ENCODE measurements at regions not wholly inside any gene's neighbourhood (a gene's known extent, or its start where the extent isn't known, plus 50 kb on each side); places are given as distances from the start of the nearest gene placed in this dataset.

- Histone ChIP-seq H3K4me3 (ENCODE audit: low read length) (no peak overlapping the region), H3K36me3 (ENCODE audit: insufficient read depth, low read depth, low read length) (no peaks in the 10 kb centered on the region), H3K27me3 (ENCODE audit: insufficient read depth, low read length) (peaks cover 40% of the 10 kb centered on the region), H3K4me1 (ENCODE audit: insufficient read depth, low read length) (no peaks in the 10 kb centered on the region), H3K9me3 (ENCODE audit: insufficient read depth, low read depth, low read length) (no peaks in the 10 kb centered on the region), H3K9ac (ENCODE audit: low read depth, low read length) (no peak overlapping the region), H3K27ac (ENCODE audit: low read length) (no peak overlapping the region)
Measured at GRCh38 chr9:17900606-17901005, 321.7 kb downstream of the SH3GL2 start.

GRCh38 chr9:17905366-17905765 is 326.5 kb downstream of the SH3GL2 start:
- Histone ChIP-seq H3K9ac (ENCODE audit: low read depth, low read length) (no peak overlapping the region), H3K27ac (ENCODE audit: low read length) (no peak overlapping the region), H3K27me3 (ENCODE audit: insufficient read depth, low read length) (peaks cover 71% of the 10 kb centered on the region), H3K9me3 (ENCODE audit: insufficient read depth, low read depth, low read length) (no peaks in the 10 kb centered on the region), H3K4me3 (ENCODE audit: low read length) (peak overlapping the region; percentile 77), H3K36me3 (ENCODE audit: insufficient read depth, low read depth, low read length) (no peaks in the 10 kb centered on the region), H3K4me1 (ENCODE audit: insufficient read depth, low read length) (no peaks in the 10 kb centered on the region)

GRCh38 chr9:17905781-17906175 is 326.9 kb downstream of the SH3GL2 start:
- H3K9ac ChIP-seq (ENCODE audit: low read depth, low read length): no peak overlapping the region
- no peaks in the 10 kb centered on the region for H3K9me3 ChIP-seq (ENCODE audit: insufficient read depth, low read depth, low read length)
- no peaks in the 10 kb centered on the region for H3K4me1 ChIP-seq (ENCODE audit: insufficient read depth, low read length)
- peaks cover 71% of the 10 kb centered on the region for H3K27me3 ChIP-seq (ENCODE audit: insufficient read depth, low read length)
- peak overlapping the region; percentile 77 for H3K4me3 ChIP-seq (ENCODE audit: low read length)
- H3K27ac ChIP-seq (ENCODE audit: low read length): no peak overlapping the region
- no peaks in the 10 kb centered on the region for H3K36me3 ChIP-seq (ENCODE audit: insufficient read depth, low read depth, low read length)

- H3K27me3 ChIP-seq (ENCODE audit: insufficient read depth, low read length): peaks cover 71% of the 10 kb centered on the region
- peak overlapping the region; percentile 77 for H3K4me3 ChIP-seq (ENCODE audit: low read length)
- no peak overlapping the region for H3K9ac ChIP-seq (ENCODE audit: low read depth, low read length)
Measured at GRCh38 chr9:17906176-17906840, 327.4 kb downstream of the SH3GL2 start.

GRCh38 chr9:17906841-17907778 is 328.2 kb downstream of the SH3GL2 start:
- H3K36me3 ChIP-seq (ENCODE audit: insufficient read depth, low read depth, low read length): no peaks in the 10 kb centered on the region
- H3K27ac ChIP-seq (ENCODE audit: low read length): no peak overlapping the region
- no peaks in the 10 kb centered on the region for H3K9me3 ChIP-seq (ENCODE audit: insufficient read depth, low read depth, low read length)
- H3K4me3 ChIP-seq (ENCODE audit: low read length): peak overlapping the region; percentile 77
- peaks cover 66% of the 10 kb centered on the region for H3K27me3 ChIP-seq (ENCODE audit: insufficient read depth, low read length)
- H3K4me1 ChIP-seq (ENCODE audit: insufficient read depth, low read length): no peaks in the 10 kb centered on the region
- H3K9ac ChIP-seq (ENCODE audit: low read depth, low read length): no peak overlapping the region

More at GRCh38 chr9:17906176-17906840, 327.4 kb downstream of the SH3GL2 start:
- Histone ChIP-seq H3K27ac (ENCODE audit: low read length) (no peak overlapping the region), H3K36me3 (ENCODE audit: insufficient read depth, low read depth, low read length) (no peaks in the 10 kb centered on the region), H3K4me1 (ENCODE audit: insufficient read depth, low read length) (no peaks in the 10 kb centered on the region), H3K9me3 (ENCODE audit: insufficient read depth, low read depth, low read length) (no peaks in the 10 kb centered on the region)

- H3K36me3 ChIP-seq (ENCODE audit: insufficient read depth, low read depth, low read length): no peaks in the 10 kb centered on the region
- no peak overlapping the region; the same call in 1 of the 2 replicates for H3K4me3 ChIP-seq (ENCODE audit: low read length)
- no peak overlapping the region for H3K9ac ChIP-seq (ENCODE audit: low read depth, low read length)
- peaks cover 58% of the 10 kb centered on the region for H3K27me3 ChIP-seq (ENCODE audit: insufficient read depth, low read length)
- H3K27ac ChIP-seq (ENCODE audit: low read length): no peak overlapping the region
- no peaks in the 10 kb centered on the region for H3K9me3 ChIP-seq (ENCODE audit: insufficient read depth, low read depth, low read length)
- no peaks in the 10 kb centered on the region for H3K4me1 ChIP-seq (ENCODE audit: insufficient read depth, low read length)
Measured at GRCh38 chr9:17907779-17908508, 329.1 kb downstream of the SH3GL2 start.

GRCh38 chr9:17926246-17926645 is 347.4 kb downstream of the SH3GL2 start:
- Histone ChIP-seq H3K4me3 (ENCODE audit: low read length) (no peak overlapping the region), H3K27ac (ENCODE audit: low read length) (no peak overlapping the region), H3K9ac (ENCODE audit: low read depth, low read length) (no peak overlapping the region), H3K9me3 (ENCODE audit: insufficient read depth, low read depth, low read length) (no peaks in the 10 kb centered on the region), H3K36me3 (ENCODE audit: insufficient read depth, low read depth, low read length) (no peaks in the 10 kb centered on the region), H3K27me3 (ENCODE audit: insufficient read depth, low read length) (no peaks in the 10 kb centered on the region), H3K4me1 (ENCODE audit: insufficient read depth, low read length) (peaks cover 10% of the 10 kb centered on the region; the same call in 1 of the 2 replicates)

GRCh38 chr9:17927616-17928015 is 348.8 kb downstream of the SH3GL2 start:
- Histone ChIP-seq H3K27me3 (ENCODE audit: insufficient read depth, low read length) (no peaks in the 10 kb centered on the region), H3K4me3 (ENCODE audit: low read length) (no peak overlapping the region), H3K4me1 (ENCODE audit: insufficient read depth, low read length) (peaks cover 19% of the 10 kb centered on the region), H3K9ac (ENCODE audit: low read depth, low read length) (no peak overlapping the region), H3K36me3 (ENCODE audit: insufficient read depth, low read depth, low read length) (no peaks in the 10 kb centered on the region), H3K27ac (ENCODE audit: low read length) (no peak overlapping the region), H3K9me3 (ENCODE audit: insufficient read depth, low read depth, low read length) (no peaks in the 10 kb centered on the region)

- Histone ChIP-seq H3K27ac (ENCODE audit: low read length) (no peak overlapping the region), H3K4me3 (ENCODE audit: low read length) (no peak overlapping the region), H3K9me3 (ENCODE audit: insufficient read depth, low read depth, low read length) (no peaks in the 10 kb centered on the region), H3K9ac (ENCODE audit: low read depth, low read length) (no peak overlapping the region), H3K4me1 (ENCODE audit: insufficient read depth, low read length) (peaks cover 19% of the 10 kb centered on the region), H3K36me3 (ENCODE audit: insufficient read depth, low read depth, low read length) (no peaks in the 10 kb centered on the region), H3K27me3 (ENCODE audit: insufficient read depth, low read length) (no peaks in the 10 kb centered on the region)
Measured at GRCh38 chr9:17928228-17928627, 349.4 kb downstream of the SH3GL2 start.

GRCh38 chr9:17928768-17929167 is 349.9 kb downstream of the SH3GL2 start:
- H3K36me3 ChIP-seq (ENCODE audit: insufficient read depth, low read depth, low read length): no peaks in the 10 kb centered on the region
- H3K9me3 ChIP-seq (ENCODE audit: insufficient read depth, low read depth, low read length): no peaks in the 10 kb centered on the region
- no peak overlapping the region for H3K4me3 ChIP-seq (ENCODE audit: low read length)
- no peak overlapping the region for H3K27ac ChIP-seq (ENCODE audit: low read length)
- H3K27me3 ChIP-seq (ENCODE audit: insufficient read depth, low read length): no peaks in the 10 kb centered on the region
- no peak overlapping the region for H3K9ac ChIP-seq (ENCODE audit: low read depth, low read length)
- peaks cover 19% of the 10 kb centered on the region for H3K4me1 ChIP-seq (ENCODE audit: insufficient read depth, low read length)

- H3K36me3 ChIP-seq (ENCODE audit: insufficient read depth, low read depth, low read length): no peaks in the 10 kb centered on the region
- no peak overlapping the region for H3K4me3 ChIP-seq (ENCODE audit: low read length)
- H3K27ac ChIP-seq (ENCODE audit: low read length): no peak overlapping the region
- H3K9me3 ChIP-seq (ENCODE audit: insufficient read depth, low read depth, low read length): no peaks in the 10 kb centered on the region
- no peaks in the 10 kb centered on the region for H3K27me3 ChIP-seq (ENCODE audit: insufficient read depth, low read length)
- H3K4me1 ChIP-seq (ENCODE audit: insufficient read depth, low read length): peaks cover 19% of the 10 kb centered on the region
- H3K9ac ChIP-seq (ENCODE audit: low read depth, low read length): no peak overlapping the region
Measured at GRCh38 chr9:17929506-17929905, 350.6 kb downstream of the SH3GL2 start.
